Transverse colon (tissue), 4 donors: ENCODE measurements at regions not wholly inside any gene's neighbourhood (a gene's known extent, or its start where the extent isn't known, plus 50 kb on each side); places are given as distances from the start of the nearest gene placed in this dataset.
A peak's percentile ranks its signal among the peaks of the same experiment; 100 is the strongest.

Experiments
- DNase-seq: peaks from one replicate; pipeline ENCODE4 v3.0.0-alpha.2; 2019
- H3K27ac ChIP-seq, 4 donors: fragments of 200-600 bp; sonication (generic); 2 replicates each; pipeline ENCODE4 v1.5.1; 2016 to 2018; ENCODE audit warnings: inconsistent platforms in 4 of 4
- H3K27me3 ChIP-seq: fragments of 200-600 bp; sonication (generic); 2 replicates; pipeline ENCODE4 v1.5.1; 2017; ENCODE audit warnings: inconsistent platforms
- H3K36me3 ChIP-seq, 4 donors: fragments of 200-600 bp; sonication (generic); 2 replicates each; pipeline ENCODE4 v1.5.1; 2017 to 2019; ENCODE audit warnings: inconsistent platforms in 4 of 4
- H3K4me1 ChIP-seq, 4 donors: fragments of 200-600 bp; sonication (generic); 2 replicates each; pipeline ENCODE4 v1.5.1; 2017 to 2020; ENCODE audit warnings: inconsistent platforms in 4 of 4
- H3K4me3 ChIP-seq, 4 donors: fragments of 200-600 bp; sonication (generic); 1 replicate in 1 of 4; 2 replicates in 3 of 4; pipeline versions ENCODE4 v1.5.1 to v1.6.1; 2017 to 2019; ENCODE audit warnings: inconsistent platforms in 4 of 4
- H3K9me3 ChIP-seq, 2 donors: fragments of 200-600 bp; sonication (generic); 2 replicates each; pipeline ENCODE4 v1.5.1; 2017 to 2019; ENCODE audit warnings: inconsistent platforms in 2 of 2
- EP300 ChIP-seq: sonication (generic); formaldehyde crosslinking; IDR thresholded peaks from one replicate; pipeline ENCODE4 v1.6.1; 2017; ENCODE audit warnings: antibody characterized with exemption, low read depth
- POLR2A ChIP-seq: fragments of 450-650 bp; IDR thresholded peaks from one replicate; pipeline ENCODE4 v1.6.1; 2016; ENCODE audit warnings: antibody characterized with exemption, mild to moderate bottlenecking, moderate library complexity
- POLR2AphosphoS5 ChIP-seq, 3 donors: sonication (generic); formaldehyde crosslinking; IDR thresholded peaks; one replicate each; pipeline ENCODE4 v1.6.1; 2016; ENCODE audit warnings: antibody characterized with exemption in 3 of 3
- WGBS, 2 donors: methylation state at CpG; one replicate each; pipeline ENCODE4 v1.1.5; 2018; ENCODE audit warnings: low coverage in 1 of 2; 5-methylcytosine and 5-hydroxymethylcytosine counted together
- in situ Hi-C, 4 donors: fragments of 200-750 bp; cut with MboI; loops; one replicate each; pipeline versions ENCODE4 v1.15.0 to v1.15.1; 2017; ENCODE audit warnings: low sequenced_read_pairs in 3 of 4, low pct_ligation_motif_present in 1 of 4, low pct_unique_long_range_greater_than_20kb in 1 of 4
- intact Hi-C: fragments of 100-400 bp; cut with DNase I; formaldehyde crosslinking; loops from one replicate; pipeline ENCODE4 v1.15.1; 2023; ENCODE audit warnings: low total_unique reads
- TF ChIP-seq, protein P1 (sequence below), 5 experiments: fragments of 200-600 bp in 3 of 5; fragments of 450-650 bp in 2 of 5; sonication (generic) in 3 of 5; IDR thresholded peaks; 1 replicate in 2 of 5; 2 replicates in 3 of 5; pipeline ENCODE4 v1.5.1; 2016 to 2017; ENCODE audit warnings: antibody characterized with exemption in 5 of 5, inconsistent platforms in 3 of 5, mild to moderate bottlenecking in 2 of 5, moderate library complexity in 1 of 5

DNA sequence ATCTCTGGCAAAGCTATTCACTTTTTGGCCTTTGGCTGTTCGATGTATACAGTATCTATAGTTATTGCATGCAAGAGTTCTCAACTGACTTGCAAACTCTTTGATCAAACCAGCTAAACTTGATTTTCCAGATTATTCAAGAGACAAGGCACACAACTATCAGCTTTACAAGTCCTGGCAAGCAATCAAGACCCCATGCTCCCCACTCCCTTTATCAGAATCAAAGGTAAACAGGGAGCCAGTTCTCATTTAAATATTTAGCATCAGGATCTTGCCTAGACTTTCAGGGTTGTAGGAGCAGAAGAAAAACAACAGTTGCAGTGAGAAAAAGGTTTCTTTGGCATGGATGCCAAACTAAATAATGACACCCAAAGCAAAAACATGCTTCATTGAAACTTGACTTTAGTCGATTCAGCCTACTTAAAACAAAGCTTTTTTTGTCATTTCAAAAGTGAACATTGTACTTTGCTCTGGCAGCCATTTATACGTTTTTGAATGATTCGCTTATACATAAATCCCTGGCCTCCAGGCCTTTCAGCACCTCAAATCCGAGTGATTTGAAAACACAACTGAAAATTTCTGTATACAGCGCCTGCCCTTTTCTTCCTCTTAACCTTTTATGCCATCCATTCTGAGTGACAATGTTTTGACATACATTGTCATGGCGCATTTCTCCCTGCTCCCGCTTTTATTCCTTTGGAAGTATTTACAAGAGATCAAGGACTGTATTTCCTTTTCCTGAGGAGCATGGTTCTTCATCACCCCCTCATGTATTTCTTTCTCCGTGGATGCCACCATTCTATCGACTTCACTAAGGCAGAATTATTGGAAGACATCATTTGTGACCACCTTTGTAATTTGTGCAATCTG is 340.8 kb downstream of the KLF5 start:
- in situ Hi-C loops (no loop called here), intact Hi-C loops (no loop called here)
- H3K4me3 ChIP-seq = no peak overlapping the region
- no peaks in the 10 kb centered on the region for H3K9me3 ChIP-seq
- peaks cover 0 to 61% (median 25%) of the 10 kb centered on the region in 4 donors for H3K4me1 ChIP-seq
- no peaks in the 10 kb centered on the region for H3K36me3 ChIP-seq
- 43 to 45% methylated on average over 10 of the region's 10 CpGs for WGBS, 2 donors
- peak; percentile 63 for DNase-seq
- peak in 2 of 3 donors; percentile 42 to 57 for TF ChIP-seq POLR2AphosphoS5 (IDR thresholded peaks at IDR 0.05)
- no peak for TF ChIP-seq EP300
- TF ChIP-seq, protein P1, sequence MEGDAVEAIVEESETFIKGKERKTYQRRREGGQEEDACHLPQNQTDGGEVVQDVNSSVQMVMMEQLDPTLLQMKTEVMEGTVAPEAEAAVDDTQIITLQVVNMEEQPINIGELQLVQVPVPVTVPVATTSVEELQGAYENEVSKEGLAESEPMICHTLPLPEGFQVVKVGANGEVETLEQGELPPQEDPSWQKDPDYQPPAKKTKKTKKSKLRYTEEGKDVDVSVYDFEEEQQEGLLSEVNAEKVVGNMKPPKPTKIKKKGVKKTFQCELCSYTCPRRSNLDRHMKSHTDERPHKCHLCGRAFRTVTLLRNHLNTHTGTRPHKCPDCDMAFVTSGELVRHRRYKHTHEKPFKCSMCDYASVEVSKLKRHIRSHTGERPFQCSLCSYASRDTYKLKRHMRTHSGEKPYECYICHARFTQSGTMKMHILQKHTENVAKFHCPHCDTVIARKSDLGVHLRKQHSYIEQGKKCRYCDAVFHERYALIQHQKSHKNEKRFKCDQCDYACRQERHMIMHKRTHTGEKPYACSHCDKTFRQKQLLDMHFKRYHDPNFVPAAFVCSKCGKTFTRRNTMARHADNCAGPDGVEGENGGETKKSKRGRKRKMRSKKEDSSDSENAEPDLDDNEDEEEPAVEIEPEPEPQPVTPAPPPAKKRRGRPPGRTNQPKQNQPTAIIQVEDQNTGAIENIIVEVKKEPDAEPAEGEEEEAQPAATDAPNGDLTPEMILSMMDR (IDR thresholded peaks at IDR 0.05) = no peak
- no peak for TF ChIP-seq POLR2A
- H3K27me3 ChIP-seq = no peaks in the 10 kb centered on the region
- peak overlapping the region; percentile 66 to 73 (median 70) for H3K27ac ChIP-seq

DNA sequence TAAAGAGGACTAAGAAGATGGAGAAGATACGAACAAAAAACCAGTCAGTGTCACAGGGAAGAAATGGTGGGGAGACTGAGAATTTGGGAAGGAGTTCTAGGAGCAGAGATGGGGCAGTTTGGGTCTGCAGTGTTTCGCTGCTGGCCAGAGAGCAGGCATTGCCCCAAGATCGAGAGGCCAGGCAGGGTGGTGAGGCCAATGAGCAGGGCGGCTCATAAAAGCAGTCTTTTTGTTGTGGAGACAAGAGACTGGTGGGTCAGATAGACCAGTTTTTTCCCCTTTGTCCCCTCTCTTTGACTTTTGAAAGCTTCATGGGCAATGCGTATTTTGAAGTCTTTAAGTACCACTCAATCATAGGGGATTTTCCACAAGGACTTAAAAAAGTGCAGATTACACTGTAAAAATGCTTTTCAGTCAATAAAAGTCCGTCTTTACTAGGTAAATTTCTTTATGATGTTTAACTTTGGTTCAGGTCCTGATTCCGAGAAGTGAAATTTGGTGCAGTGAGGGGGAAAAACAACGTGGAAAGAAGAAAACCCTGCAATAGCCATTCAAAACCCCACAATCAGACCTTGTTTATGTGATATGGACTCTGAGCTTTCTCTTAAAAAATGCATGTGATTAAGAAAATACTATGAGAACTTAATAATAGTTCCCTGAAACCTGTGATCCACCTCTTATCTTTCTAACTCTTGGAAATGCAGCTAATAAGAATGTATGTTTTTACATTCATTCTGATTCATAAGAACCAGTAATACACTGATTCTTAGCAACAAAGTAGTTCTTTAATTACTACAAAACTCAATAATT is 338.9 kb downstream of the KLF5 start:
- Histone ChIP-seq H3K4me1 (peaks cover 0 to 56% (median 22%) of the 10 kb centered on the region in 4 donors), H3K4me3 (no peak overlapping the region), H3K27ac (peak overlapping the region; percentile 66 to 73 (median 70)), H3K27me3 (no peaks in the 10 kb centered on the region), H3K9me3 (no peaks in the 10 kb centered on the region), H3K36me3 (no peaks in the 10 kb centered on the region)
- TF ChIP-seq, protein P1 (IDR thresholded peaks at IDR 0.05) = no peak
- TF ChIP-seq POLR2AphosphoS5 (IDR thresholded peaks at IDR 0.05) (no peak), EP300 (no peak), POLR2A (no peak)
- 36 to 51% methylated on average over 4 to 8 of the region's 8 CpGs for WGBS, 2 donors
- in situ Hi-C loops (no loop called here), intact Hi-C loops (no loop called here)
- peak; percentile 14 for DNase-seq

GRCh38 chr13:73394066-73394465 is 335.3 kb downstream of the KLF5 start:
- Histone ChIP-seq H3K36me3 (no peaks in the 10 kb centered on the region), H3K27ac (no peak overlapping the region), H3K9me3 (peaks cover 0 to 4% of the 10 kb centered on the region in 2 donors), H3K4me1 (peaks cover 0 to 29% (median 13%) of the 10 kb centered on the region in 4 donors), H3K4me3 (no peak overlapping the region), H3K27me3 (no peaks in the 10 kb centered on the region)
- TF ChIP-seq POLR2AphosphoS5 (IDR thresholded peaks at IDR 0.05) (no peak), EP300 (no peak), POLR2A (no peak)
- TF ChIP-seq, protein P1 (IDR thresholded peaks at IDR 0.05) = no peak
- in situ Hi-C loops (no loop called here), intact Hi-C loops (no loop called here)
- no peak for DNase-seq

DNA sequence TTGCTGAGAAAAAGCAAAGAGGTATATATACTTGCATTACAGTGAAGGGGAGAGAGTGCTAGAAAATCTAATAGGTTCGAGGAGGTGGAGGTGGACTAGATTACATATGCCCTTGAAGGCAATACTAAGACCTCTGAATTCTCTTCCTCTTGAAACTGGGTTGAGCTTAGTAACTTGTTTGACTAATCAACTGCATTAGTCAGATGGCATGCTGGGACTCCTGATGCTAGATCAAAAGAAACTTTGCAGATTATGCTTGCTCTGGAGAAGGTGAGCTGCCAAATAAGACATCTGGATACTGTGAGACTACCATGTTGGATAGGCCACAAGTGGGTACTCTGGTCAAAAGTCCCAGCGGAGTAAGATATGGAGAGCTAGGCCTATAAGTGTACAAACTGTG is 331.3 kb downstream of the KLF5 start:
- Histone ChIP-seq H3K9me3 (peaks cover 0 to 4% of the 10 kb centered on the region in 2 donors), H3K27ac (no peak overlapping the region), H3K4me3 (no peak overlapping the region), H3K36me3 (no peaks in the 10 kb centered on the region), H3K27me3 (no peaks in the 10 kb centered on the region), H3K4me1 (no peaks in the 10 kb centered on the region)
- TF ChIP-seq, protein P1 (IDR thresholded peaks at IDR 0.05) = no peak
- no peak for TF ChIP-seq POLR2A
- no peak for TF ChIP-seq EP300
- TF ChIP-seq POLR2AphosphoS5 (IDR thresholded peaks at IDR 0.05) = no peak
- DNase-seq = no peak
- WGBS, 2 donors = 60 to 85% methylated on average over 1 to 2 of the region's 2 CpGs
- in situ Hi-C loops = no loop called here
- intact Hi-C loops = no loop called here
